ENCODE measurements at regions not wholly inside any gene's neighbourhood (a gene's known extent, or its start where the extent isn't known, plus 50 kb on each side); places are given as distances from the start of the nearest gene placed in this dataset.

- no peak for DNase-seq (ENCODE audit: low read depth)
These were observed 262.3 kb downstream of the AUH start for GRCh38 chr9:91099436-91099835.

- DNase-seq (ENCODE audit: low read depth) = no peak
These were observed 260.8 kb downstream of the AUH start for GRCh38 chr9:91100878-91101450.

DNA sequence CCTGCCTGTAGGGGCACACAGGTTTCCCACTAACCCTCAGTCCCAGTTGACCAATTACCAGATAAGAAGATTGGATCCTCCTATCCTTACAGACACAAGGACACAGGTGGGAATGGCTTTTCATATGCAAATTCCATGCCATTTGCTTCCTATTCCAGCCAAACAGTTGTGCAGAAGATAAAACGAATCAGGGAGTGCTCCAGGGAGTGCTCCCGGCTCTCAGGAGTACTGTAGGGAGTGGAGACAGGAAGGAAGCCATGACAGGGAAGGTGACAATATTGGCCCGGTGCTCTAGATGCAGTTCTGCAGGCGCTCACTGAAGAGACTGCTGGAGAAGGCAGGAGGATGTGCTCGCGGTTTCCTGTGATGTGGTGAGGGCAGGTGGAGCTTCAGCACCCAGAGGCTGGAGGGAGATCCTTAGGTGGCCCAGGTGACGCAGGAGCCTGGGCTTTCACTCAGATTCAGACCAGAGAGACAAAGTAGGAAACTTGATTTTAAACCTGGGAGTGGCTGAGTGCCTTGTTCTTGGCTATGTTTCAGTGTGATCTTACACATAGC is 260.0 kb downstream of the AUH start:
- DNase-seq (ENCODE audit: low read depth) = no peak

DNA sequence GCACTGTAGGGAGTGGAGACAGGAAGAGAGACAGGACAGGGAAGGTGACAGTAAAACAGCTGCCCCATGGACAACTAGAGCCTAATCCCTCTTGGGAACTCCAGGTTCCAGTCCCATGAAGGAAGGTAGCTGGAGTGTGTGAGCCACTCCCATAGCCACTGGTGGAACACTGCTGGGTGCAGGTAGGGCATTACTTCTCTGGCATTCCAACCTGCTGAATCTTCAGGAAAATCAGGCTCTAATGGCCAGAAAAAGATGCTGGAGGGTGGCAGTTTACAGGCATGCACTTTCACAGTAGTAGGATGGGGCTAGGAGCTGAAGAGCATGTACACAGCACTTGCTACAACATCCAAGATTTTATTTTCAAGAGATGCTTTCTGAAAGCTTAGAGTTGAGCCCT is 259.4 kb downstream of the AUH start:
- DNase-seq (ENCODE audit: low read depth) = no peak

- no peak for DNase-seq (ENCODE audit: low read depth)
These were observed 257.8 kb downstream of the AUH start for GRCh38 chr9:91103931-91104330.

- no peak for DNase-seq (ENCODE audit: low read depth)
These were observed 255.2 kb downstream of the AUH start for GRCh38 chr9:91106415-91107081.

DNA sequence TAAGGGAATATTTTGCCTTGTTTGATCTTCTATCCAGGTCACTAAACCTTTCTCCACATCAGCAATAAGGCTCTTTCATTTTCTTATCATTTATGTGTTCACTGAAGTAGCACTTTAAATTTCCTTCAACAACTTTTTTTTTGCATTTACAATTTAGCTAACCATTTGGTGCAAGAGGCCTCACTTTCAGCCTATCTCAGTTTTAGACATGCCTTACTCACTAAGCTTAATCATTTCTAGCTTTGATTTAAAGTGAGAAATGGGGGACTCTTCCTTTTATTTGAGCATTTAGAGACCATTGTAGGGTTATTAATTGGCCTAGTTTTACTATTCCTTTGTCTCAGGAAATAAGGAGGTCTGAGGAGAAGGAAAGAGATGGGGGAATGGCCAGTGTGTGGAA is 250.5 kb downstream of the AUH start:
- no peak for DNase-seq (ENCODE audit: low read depth)

DNA sequence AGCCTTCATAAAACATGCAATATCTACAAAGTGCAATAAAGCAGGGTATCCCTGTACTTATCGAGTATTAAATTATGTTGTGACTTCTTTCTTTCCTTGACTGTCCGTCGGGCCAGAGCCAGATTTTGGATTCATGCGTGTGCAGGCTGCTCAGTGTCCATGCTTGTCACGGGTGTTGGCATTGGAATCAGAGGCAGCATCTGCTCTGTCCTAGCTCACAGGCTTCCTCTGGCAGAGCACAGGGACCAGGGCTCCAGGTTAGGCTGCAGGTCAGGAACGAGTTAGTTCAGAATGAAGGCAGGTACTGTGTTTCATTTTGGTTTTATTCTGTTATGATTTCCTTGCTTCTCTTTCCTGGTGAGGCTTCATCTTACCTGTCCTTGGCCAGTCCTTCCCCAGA is 249.8 kb downstream of the AUH start:
- no peak for DNase-seq (ENCODE audit: low read depth)

- DNase-seq (ENCODE audit: low read depth) = no peak
These were observed 248.7 kb downstream of the AUH start for GRCh38 chr9:91113016-91113415.

DNA sequence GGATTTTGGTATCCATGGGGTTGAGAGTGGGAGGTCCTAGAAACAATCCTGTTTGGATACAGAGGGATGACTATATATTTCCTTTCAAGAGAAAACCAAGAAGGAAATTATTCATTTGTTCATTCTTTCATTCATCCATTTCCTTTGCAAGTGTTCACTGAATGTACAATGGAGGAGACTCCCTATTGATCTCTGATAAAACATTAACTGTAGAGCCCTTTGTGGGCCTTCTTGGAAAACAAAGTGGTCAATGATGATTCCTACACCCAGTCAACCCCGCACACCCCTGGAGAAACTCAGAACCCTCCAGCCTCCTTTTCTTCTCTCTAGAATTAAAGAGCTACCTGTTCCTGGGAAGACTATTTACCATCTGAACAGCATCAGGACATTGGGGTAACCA is 247.3 kb downstream of the AUH start:
- DNase-seq (ENCODE audit: low read depth) = no peak

GRCh38 chr9:91116211-91116610 is 245.5 kb downstream of the AUH start:
- no peak for DNase-seq (ENCODE audit: low read depth)

DNA sequence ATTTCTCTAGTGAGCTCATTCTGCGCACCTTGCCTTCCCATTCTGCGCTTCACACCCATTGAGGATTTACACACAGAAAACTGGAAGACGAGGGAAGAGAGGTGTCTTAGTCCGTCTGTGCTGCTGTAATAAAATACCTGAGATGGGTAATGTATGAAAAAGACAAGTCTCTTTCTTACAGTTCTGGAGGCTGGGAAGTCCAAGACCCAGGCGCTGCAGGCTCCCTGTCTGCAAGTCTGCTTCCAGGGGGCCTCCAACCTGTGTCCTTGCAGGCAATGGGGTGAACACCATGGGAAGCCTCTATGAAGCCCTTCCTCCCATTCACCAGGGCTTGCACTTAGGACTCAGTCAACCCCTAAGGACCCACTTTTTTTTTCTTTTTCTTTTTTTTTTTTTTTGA is 245.0 kb downstream of the AUH start:
- DNase-seq (ENCODE audit: low read depth) = no peak

DNA sequence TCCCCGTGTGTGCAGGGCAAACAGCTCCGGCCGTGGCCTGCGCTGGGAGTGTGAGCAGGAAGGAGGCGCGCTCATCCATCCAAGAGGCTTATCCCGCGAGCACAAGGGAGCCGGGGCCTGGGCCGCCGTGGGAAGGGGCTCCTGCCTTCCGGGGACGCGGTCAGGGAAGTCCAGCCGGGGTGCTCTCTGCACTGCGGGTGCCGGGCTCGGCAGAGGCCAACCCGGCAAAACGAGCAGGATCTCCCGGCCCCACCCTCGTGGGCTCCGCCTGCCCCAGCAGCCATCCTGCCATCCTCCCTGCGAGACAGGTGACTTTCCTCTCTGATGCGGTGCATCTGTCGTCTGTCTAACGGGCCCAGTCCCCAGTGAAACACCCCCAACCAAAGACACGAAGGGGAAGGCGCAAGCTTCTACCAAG is 244.2 kb downstream of the AUH start:
- no peak for DNase-seq (ENCODE audit: low read depth)

DNA sequence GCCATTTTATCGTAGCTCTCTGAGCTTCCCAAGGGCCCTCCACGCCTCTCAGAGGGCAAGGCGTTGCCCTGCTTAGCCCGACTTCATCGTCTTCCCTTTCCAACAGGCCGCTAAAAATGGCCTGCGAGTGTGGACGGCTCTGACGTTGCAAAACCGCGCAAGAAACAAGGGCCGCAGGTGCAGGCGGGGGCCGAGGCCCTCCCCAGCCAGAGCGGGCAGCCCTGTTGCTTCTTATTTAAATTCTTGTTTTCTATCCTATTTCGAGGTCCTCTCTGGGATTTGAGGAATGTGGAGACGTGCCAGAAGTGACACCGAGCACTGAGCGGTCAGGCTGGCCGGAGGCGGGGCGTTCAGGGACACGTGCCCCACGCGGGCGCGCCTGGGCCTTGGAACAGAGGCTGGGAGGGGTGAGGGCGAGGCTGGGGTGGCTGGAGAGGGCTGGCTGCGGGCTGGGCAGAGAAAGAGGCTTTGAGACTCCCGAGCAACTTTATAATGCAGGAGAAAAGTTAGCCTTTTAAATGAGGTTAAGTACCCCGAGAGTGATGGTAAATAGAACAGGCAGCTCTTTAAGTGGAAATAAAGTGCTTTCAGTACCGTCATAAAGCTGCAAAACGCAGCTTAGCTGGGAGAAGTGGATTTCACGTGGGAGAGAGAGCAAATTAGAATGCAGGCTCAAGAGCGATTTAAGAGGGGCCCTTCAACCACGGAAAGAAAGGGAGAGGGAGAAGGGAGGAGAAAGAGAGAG is 243.6 kb downstream of the AUH start:
- peak; percentile 80 for DNase-seq (ENCODE audit: low read depth)

GRCh38 chr9:91118704-91119025 is 243.1 kb downstream of the AUH start:
- DNase-seq (ENCODE audit: low read depth) = no peak

GRCh38 chr9:91119142-91119541 is 242.6 kb downstream of the AUH start:
- no peak for DNase-seq (ENCODE audit: low read depth)

GRCh38 chr9:91119679-91120078 is 242.0 kb downstream of the AUH start:
- peak; percentile 68 for DNase-seq (ENCODE audit: low read depth)

DNA sequence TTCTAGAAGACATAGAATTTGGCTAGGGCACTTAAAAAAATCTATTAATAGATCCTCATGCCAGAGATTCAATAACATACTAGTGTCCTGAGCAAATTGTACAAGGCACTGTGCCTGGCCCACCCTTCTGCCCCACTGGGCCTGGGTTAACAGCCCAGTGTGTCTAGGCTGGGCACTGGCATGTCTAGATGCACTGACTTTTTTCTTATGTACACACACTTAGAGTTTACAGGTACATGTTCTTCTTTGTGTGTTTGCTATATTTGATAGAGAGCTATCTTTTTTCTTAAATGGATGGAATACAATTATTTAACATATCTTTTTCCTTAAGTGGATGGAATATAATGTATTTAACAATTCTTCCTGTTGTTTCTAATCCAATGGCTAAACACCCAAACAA is 241.5 kb downstream of the AUH start:
- DNase-seq (ENCODE audit: low read depth) = no peak

DNA sequence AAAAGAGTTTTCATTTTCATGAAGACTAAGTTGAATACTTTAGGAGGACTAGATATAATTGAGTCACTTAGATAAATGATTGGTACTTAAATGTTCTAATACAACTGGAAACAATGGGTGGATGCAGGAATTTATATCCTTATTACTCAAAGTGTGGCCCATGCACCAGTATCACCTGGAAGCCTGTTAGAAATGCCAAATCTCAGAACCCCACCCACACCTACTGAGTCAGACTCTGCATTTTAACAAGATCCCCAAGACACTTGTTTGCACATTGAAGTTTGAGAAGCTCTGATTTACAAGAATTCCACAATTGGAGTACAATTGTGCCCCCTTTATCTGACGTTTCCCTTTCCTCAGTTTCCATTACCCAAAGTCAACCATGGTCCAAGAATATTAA is 239.0 kb downstream of the AUH start:
- DNase-seq (ENCODE audit: low read depth) = no peak

GRCh38 chr9:91126761-91127445 is 234.8 kb downstream of the AUH start:
- DNase-seq (ENCODE audit: low read depth) = no peak

GRCh38 chr9:91127653-91128052 is 234.1 kb downstream of the AUH start:
- DNase-seq (ENCODE audit: low read depth) = no peak

DNA sequence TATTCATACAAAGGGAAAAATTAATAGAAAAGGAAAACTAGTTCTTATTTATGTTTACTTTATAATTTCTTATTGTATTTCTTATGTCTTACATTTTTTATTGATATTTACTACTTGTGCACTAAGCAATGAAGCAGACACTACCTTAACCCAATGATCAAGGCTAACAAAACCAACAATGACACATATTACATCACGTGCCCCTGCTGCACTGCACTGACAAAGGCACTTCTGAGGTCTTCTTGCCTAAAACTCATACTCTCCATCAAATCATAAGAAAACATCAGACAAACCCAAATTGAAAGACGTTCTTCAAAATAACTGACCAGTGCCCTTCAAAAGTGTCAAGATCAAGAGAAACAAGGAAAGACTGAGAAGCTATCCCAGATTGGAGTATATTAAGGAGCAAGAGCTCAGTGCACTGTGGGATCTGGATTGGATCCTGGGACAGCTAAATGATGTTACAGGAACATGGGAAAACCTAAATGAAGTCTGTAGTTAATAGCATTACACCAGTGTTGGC is 230.9 kb downstream of the AUH start:
- no peak for DNase-seq (ENCODE audit: low read depth)

GRCh38 chr9:91131433-91131839 is 230.3 kb downstream of the AUH start:
- DNase-seq (ENCODE audit: low read depth) = peak; percentile 81

Data from HS-27A (cell line).